IPS-NIHi11 (cell line): ENCODE measurements at regions not wholly inside any gene's neighbourhood (a gene's known extent, or its start where the extent isn't known, plus 50 kb on each side); places are given as distances from the start of the nearest gene placed in this dataset.
"Not testable (repeated sequence)": the region's sequence is repeated elsewhere in the genome, so short reads cannot be mapped to it uniquely, and the experiment has no call there.

Source experiments
- DNase-seq: peaks from one replicate; pipeline ENCODE4 v3.0.0; 2012; ENCODE audit warnings: mixed read lengths, low spot score

GRCh38 chr11:37141707-37142106, 543.7 kb upstream of the RAG2 start:
- no peak for DNase-seq

DNA sequence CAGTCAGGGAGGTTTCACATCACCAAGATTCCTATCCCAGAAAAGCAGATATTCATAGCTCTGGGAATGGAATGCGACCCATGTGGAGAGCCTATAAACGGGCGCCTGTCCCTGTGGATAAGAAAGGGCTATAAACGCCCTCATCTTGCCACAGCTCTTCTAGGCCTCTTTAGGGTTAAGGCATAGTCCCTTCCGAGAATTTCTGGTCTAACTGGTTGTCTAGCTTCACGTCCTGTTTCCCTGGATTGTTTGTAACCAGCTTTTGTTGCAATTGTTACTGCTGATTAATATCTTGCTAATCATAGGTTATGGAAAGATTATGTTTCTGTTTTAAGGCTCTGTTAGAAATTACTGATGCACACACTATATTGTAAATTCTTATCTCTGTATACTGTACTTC, 537.6 kb upstream of the RAG2 start:
- DNase-seq, result not testable (repeated sequence)

GRCh38 chr11:37134637-37135036, 536.6 kb upstream of the RAG2 start:
- DNase-seq, result no peak

DNA sequence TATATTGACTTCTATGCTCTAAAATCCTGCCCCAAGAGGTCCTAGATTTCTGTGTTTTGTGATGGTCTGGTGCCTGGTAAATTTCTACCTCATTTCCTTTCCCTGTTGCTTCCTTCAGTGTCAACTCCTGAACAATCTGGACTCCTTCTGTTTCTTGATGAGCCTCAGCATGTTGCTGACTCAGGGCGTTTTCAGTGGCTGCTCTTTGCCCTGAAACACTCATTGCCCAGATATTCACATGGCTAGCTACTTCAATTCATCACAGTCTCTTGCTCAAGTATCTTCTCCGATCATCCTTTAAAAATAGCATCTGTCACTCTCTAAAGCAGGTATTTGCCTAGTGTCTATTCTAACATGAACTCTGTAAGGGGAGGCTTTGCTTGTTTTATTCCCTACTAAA, 526.3 kb upstream of the RAG2 start:
- DNase-seq, result no peak

- DNase-seq, result no peak
Measured at GRCh38 chr11:37115963-37116362, 517.9 kb upstream of the RAG2 start.

GRCh38 chr11:37110385-37110784, 512.3 kb upstream of the RAG2 start:
- no peak for DNase-seq

GRCh38 chr11:37109286-37109585, 511.2 kb upstream of the RAG2 start:
- no peak for DNase-seq

GRCh38 chr11:37108436-37109285, 510.6 kb upstream of the RAG2 start:
- no peak for DNase-seq

DNA sequence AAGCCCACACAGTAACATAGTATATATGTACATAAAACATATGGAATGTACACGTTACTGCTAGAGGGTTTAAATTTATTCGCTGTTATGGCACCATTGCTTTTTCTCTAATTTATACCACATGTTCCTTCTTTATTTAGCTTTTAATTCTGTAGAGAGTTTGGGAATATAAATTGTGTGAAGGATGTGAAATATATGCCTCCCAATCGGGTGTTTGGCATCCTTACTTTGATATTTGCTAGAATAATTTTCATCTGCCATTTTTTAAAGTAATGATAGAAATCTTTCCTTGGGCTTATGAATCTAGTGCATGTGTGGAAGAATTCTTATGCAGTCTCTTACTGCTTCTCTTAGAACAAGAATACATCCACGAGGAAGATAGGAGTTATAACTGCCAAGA, 509.8 kb upstream of the RAG2 start:
- no peak for DNase-seq

DNA sequence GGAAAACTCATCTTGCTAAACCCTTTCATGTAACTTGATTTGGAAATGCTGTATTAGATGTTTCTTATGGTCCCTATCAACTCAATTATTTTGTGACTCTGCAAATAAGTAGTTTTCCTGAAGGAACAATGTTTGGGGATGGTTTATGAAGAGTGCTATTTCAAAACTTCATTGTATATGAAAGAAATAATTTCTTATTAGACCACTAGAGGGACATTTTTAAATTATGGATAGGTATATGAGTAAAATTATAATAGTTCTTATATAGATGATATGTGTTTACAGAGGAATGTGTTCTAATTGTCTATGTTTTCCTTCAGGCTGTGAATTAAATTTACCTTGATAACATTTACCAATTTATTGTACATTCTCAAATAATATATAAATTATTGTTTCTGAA, 509.4 kb upstream of the RAG2 start:
- DNase-seq, result no peak

DNA sequence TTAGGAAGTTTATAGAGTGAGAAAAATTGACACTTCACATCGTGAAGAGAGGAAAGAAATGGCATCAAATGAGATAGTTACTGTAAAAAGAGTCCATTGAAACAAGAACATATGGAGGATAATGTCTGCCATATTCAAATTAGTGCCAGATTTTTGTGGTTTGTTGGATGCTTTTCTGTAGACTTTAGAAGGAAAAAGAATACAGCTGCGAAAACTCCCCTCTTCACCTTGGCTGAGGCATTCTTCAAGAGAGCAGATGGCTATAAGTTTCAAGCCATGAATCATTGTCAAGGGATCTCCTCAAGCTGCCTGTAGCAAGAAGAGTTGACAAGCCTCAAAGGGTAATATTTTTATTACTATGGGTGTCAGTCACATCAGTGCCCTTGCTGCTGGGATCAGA, 507.4 kb upstream of the RAG2 start:
- no peak for DNase-seq

GRCh38 chr11:37104380-37104779, 506.3 kb upstream of the RAG2 start:
- no peak for DNase-seq

DNA sequence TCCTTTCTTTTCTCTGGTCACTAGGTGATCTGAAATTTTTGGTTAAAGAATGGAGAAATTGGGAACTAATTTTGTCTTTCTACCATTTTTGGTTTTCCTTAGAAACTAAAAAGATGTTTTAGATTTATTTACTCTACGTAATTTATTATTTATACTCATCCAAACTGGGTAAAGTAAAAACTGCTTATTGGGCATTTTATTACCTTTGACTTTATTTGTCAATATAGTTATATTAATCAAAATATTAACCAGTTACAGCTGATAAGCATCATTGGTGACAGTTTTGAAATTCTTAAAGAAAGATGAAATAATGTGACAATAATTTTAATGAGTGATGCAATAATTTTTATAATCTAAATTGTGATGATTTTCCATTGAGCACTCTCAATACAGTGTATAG, 502.0 kb upstream of the RAG2 start:
- no peak for DNase-seq

- DNase-seq, result no peak
Measured at GRCh38 chr11:37092487-37092886, 494.5 kb upstream of the RAG2 start.

DNA sequence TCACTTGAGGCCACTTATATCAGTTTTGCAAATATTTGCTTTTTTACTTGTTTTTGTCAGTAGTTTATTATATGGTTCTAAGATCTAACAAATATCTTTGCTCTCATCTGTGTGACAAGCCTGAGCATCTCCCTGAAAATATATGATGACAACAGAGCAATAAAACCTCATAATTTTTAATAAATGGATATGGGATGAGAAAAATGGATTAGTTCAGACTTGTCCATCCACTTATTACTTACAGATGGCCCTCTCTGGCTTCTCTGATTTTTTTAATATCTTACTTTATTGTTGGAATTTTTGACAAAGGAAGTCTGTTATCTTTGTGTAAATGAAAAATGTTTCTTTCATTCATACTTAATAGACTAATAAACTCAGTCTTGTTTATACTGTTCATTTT, 491.4 kb upstream of the RAG2 start:
- DNase-seq, result no peak

GRCh38 chr11:37088573-37088910, 490.5 kb upstream of the RAG2 start:
- DNase-seq, result no peak

- no peak for DNase-seq
Measured at GRCh38 chr11:37087650-37088572, 489.9 kb upstream of the RAG2 start.

GRCh38 chr11:37078521-37078920, 480.5 kb upstream of the RAG2 start:
- no peak for DNase-seq

- peak; percentile 8 for DNase-seq
Measured at GRCh38 chr11:37076866-37077265, 478.8 kb upstream of the RAG2 start.

GRCh38 chr11:37072538-37073055, 474.6 kb upstream of the RAG2 start:
- no peak for DNase-seq

DNA sequence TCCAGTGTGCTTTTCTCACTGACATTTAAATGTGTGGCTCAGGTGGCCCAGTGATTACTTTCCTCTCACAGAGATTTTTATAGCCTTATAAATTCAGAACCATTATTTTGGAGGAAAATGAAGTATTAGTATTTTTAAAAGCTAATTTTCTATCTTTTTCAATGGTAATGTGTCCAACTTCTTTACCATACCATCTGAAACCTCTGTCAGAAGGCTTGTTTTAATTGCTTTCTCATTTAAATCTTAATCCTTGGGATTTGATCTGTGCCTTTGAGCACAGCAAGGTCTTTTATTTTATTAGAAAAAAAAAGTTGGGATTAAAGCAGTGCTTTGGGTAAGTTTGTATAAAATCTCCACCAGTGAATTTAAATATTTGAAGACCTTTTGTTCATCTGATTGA, 452.3 kb upstream of the RAG2 start:
- no peak for DNase-seq

GRCh38 chr11:37040921-37041320, 442.9 kb upstream of the RAG2 start:
- DNase-seq, result no peak

- DNase-seq, result no peak
Measured at GRCh38 chr11:37038911-37039310, 440.9 kb upstream of the RAG2 start.
